ENCODE measurements at regions not wholly inside any gene's neighbourhood (a gene's known extent, or its start where the extent isn't known, plus 50 kb on each side); places are given as distances from the start of the nearest gene placed in this dataset.

DNA sequence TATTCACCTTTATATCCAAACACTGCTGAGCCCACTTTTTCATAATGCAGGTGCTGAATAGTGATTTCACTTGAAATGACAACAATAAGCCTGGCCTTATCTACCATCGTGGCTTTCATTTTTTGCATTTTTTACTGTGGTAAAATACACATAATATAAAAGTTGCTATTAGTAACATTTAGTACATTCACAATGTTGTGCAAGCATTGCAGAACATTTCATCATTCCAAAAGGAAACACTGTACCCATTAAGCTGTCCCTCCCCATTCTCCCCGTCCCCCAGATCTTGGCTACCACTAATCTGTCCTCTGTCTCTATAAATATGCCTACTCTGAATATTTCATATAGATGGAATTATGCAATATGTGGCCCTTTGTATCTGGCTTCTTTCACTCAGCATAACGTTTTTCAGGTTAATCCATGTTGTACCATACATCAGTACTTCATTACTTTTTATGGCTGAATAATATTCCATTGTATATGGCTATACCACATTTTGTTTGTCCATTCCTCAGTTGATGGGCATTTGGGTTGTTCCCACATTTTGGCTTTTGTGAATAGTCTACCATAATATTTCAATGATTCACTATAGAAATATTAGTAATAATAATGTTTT is 68.5 kb upstream of the ARID5B start:
- TF ChIP-seq, protein P1, sequence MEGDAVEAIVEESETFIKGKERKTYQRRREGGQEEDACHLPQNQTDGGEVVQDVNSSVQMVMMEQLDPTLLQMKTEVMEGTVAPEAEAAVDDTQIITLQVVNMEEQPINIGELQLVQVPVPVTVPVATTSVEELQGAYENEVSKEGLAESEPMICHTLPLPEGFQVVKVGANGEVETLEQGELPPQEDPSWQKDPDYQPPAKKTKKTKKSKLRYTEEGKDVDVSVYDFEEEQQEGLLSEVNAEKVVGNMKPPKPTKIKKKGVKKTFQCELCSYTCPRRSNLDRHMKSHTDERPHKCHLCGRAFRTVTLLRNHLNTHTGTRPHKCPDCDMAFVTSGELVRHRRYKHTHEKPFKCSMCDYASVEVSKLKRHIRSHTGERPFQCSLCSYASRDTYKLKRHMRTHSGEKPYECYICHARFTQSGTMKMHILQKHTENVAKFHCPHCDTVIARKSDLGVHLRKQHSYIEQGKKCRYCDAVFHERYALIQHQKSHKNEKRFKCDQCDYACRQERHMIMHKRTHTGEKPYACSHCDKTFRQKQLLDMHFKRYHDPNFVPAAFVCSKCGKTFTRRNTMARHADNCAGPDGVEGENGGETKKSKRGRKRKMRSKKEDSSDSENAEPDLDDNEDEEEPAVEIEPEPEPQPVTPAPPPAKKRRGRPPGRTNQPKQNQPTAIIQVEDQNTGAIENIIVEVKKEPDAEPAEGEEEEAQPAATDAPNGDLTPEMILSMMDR (IDR thresholded peaks at IDR 0.05) = no peak
- no peak for TF ChIP-seq POLR2A (IDR thresholded peaks at IDR 0.05)
- no peak for DNase-seq (ENCODE audit: low spot score in 2 of 2)
- intact Hi-C loops (cut with DNase I; ENCODE audit: low total_unique reads) = no loop called here
- 57 to 83% methylated on average over 3 of the region's 3 CpGs for WGBS, 2 donors
- H3K4me3 ChIP-seq (ENCODE audit: low read depth, poor library complexity, severe bottlenecking) = no peak overlapping the region

DNA sequence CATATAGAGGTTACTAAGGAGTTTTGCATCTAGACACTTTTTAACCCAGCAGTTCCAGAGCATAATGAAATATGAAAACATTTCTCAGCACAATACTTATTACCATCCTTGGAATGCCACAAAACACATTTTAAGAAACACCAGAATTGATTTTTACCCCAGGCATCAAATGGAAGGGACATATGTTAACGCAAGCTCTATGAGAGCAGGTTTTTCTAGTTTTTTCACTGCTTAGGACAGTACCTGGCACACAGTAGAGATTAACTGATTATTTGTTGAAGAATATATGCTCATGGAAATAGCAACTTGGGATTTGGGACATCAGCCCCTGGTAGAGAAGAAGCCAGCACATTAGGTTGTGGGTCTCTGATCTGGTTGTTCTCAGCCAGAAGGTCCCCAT is 67.0 kb upstream of the ARID5B start:
- H3K4me3 ChIP-seq (ENCODE audit: low read depth, poor library complexity, severe bottlenecking) = no peak overlapping the region
- WGBS, 2 donors = 44 to 64% methylated on average over 1 of the region's 1 CpG
- no peak for TF ChIP-seq POLR2A (IDR thresholded peaks at IDR 0.05)
- TF ChIP-seq, protein P1 (IDR thresholded peaks at IDR 0.05) = no peak
- no peak for DNase-seq (ENCODE audit: low spot score in 2 of 2)
- intact Hi-C loops (cut with DNase I; ENCODE audit: low total_unique reads) = no loop called here

DNA sequence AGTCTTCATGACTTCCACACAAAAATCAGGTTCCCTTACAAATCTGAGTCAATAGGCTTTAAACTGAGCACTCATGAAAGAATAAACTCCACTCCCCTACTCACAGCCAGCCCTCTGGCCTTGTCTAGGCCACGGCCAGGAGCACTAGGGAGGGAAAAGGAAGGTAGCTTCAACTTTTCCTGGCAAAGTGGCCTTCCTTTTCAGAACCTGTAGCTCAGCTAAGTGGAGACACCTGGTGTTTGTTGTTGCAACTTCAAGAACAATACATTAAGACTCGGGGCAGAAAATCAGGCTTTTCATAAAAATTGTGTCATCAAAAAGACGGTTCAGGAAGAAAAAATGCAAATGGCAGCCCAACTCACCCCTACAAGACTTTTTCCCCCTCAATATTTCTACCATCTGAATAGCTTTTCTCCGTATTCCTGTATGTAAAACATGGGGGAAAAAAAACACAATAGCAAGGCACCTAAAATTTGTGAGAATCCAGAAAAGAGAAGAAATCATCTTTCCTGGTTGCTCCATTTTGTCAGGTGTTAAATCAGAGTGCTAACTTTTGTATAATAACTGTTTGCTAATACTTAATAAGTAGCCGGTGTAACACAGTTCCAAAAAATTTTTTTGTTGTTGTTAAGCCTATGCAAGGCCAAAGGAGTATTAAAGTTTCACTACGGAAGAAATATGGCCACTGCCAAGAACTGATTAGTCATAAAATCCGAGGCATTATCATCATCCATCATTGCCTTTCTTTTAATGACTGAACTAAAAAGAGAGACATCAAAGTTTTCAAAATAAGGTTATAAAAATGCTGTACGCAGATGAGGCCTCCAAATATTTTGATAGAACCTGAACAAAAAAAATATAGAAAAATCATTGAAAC is 66.2 kb upstream of the ARID5B start:
- TF ChIP-seq, protein P1 (IDR thresholded peaks at IDR 0.05) = no peak
- no peak for TF ChIP-seq POLR2A (IDR thresholded peaks at IDR 0.05)
- peak in 1 of 2 donors; percentile 19 for DNase-seq (ENCODE audit: low spot score in 2 of 2)
- 22% methylated on average over 8 of the region's 8 CpGs for WGBS, 2 donors
- H3K4me3 ChIP-seq (ENCODE audit: low read depth, poor library complexity, severe bottlenecking) = no peak overlapping the region
- intact Hi-C loops (cut with DNase I; ENCODE audit: low total_unique reads) = no loop called here

DNA sequence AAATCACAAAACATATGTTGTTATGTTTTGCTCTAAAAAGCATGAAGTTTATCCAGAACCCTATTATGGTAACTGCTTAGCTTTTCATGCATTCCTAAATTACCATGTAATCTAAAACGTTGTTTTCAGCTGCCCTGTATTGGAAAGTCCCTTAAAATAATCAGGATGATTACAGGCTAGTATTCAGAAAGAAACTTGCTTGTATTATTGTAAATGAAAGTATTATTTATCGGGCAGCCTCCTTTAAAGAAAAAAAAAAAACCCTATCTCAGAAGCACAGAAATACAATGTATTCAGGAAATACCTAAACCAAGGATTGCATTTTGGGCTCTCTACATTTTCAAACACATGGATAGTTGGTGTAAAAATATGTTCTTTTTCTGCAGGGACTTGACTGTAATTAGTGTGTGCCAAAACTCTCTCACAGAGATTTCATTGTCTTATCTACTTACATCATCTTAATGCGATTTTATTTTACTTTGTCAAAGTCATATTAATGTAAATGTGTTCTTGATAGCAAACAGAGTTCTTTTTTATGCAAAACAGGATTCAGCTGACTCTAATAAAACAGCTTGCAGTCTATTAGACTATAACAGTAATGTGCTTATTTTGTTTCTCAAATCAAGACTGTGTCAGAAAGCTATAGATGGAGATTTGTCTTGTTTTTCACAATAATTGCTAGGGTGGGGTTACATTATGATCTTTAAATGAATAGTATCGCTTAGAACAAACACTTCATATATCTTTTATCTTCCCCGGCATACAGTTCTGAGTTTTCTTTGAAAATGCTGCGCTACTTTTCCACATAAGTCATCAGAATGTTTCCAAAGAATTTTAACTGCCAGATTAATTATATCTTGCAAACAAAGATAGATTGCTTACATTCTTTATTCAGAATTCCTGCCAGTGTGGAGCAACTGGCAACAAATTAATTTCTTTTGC is 65.3 kb upstream of the ARID5B start:
- TF ChIP-seq, protein P1 (IDR thresholded peaks at IDR 0.05) = no peak
- TF ChIP-seq POLR2A (IDR thresholded peaks at IDR 0.05) = no peak
- no peak for DNase-seq (ENCODE audit: low spot score in 2 of 2)
- H3K4me3 ChIP-seq (ENCODE audit: low read depth, poor library complexity, severe bottlenecking) = no peak overlapping the region
- intact Hi-C loops (cut with DNase I; ENCODE audit: low total_unique reads) = no loop called here
- WGBS, 2 donors = 11 to 12% methylated on average over 6 of the region's 6 CpGs

DNA sequence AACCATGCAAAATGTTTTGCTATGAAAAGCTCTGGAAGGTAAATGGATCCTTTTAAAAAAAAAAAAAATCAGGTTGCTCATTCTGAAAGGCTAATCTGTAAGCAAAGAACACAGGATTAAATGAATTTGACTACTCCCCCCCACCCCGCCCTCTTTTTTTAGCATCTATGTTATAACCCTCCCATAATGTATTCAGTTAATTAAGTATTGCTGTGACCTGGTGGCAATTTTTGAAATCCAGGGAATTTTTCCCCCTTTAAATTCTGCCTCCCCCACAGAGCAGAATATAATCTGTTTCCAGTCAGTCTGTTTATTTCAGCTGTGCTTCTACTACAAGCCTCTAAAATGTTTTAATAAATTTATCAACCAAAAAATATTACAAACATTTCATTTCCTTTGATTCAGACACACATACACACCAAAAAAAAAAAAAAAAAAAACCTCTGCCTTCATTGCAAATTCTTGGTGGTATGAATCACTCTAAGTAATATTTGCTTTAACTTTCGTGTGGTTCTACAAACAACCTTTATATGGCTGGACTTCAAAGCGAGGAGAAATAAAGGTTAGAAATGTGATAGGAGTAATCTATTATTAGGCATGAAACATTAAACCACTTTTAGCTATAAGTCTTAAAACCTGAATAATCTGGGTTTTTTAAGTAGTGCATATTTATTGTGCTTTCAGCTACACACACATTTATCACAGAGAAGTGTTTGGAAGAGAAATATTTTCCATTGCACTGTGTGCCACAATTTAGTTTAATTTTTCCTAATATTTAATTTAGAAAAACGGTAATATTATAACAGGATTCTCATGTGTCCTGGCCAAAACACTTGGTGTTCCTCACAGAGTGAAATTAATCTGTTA is 64.4 kb upstream of the ARID5B start:
- WGBS, 2 donors = 19 to 28% methylated on average over 4 of the region's 4 CpGs
- no peak overlapping the region for H3K4me3 ChIP-seq (ENCODE audit: low read depth, poor library complexity, severe bottlenecking)
- intact Hi-C loops (cut with DNase I; ENCODE audit: low total_unique reads) = no loop called here
- no peak for TF ChIP-seq POLR2A (IDR thresholded peaks at IDR 0.05)
- TF ChIP-seq, protein P1 (IDR thresholded peaks at IDR 0.05) = no peak
- no peak for DNase-seq (ENCODE audit: low spot score in 2 of 2)

Measured in lower leg skin (tissue), 4 donors.